SK-N-SH treated with all-trans-retinoic acid at 6 μM for 48 hours (cell line): ENCODE measurements at regions not wholly inside any gene's neighbourhood (a gene's known extent, or its start where the extent isn't known, plus 50 kb on each side); places are given as distances from the start of the nearest gene placed in this dataset.

Source experiments
- ATAC-seq: fragments of 200-7000 bp; cut with Tn5 transposase; 3 replicates; pipeline ENCODE4 v1.9.1; 2020; ENCODE audit warnings: mild to moderate bottlenecking, moderate library complexity
- ARNTL ChIP-seq: fragments of 450-650 bp; formaldehyde crosslinking; IDR thresholded peaks from 2 replicates; pipeline ENCODE4 v1.5.0; 2020; ENCODE audit warnings: low read depth, mild to moderate bottlenecking, moderate library complexity, borderline replicate concordance
- BACH2 ChIP-seq: fragments of 250-450 bp; sonication (Bioruptor Pico); IDR thresholded peaks from 2 replicates; pipeline ENCODE4 v1.9.0; 2021; ENCODE audit warnings: mild to moderate bottlenecking, borderline replicate concordance
- CREB5 ChIP-seq: fragments of 250-450 bp; sonication (Bioruptor Pico); IDR thresholded peaks from 2 replicates; pipeline ENCODE4 v1.5.1; 2020; ENCODE audit warnings: low read depth, mild to moderate bottlenecking, moderate library complexity
- CSDC2 ChIP-seq: fragments of 250-450 bp; sonication (Bioruptor Pico); IDR thresholded peaks from 2 replicates; pipeline ENCODE4 v1.5.0; 2020; ENCODE audit warnings: mild to moderate bottlenecking, moderate library complexity
- ESRRG ChIP-seq: fragments of 250-450 bp; sonication (Bioruptor Pico); IDR thresholded peaks from 2 replicates; pipeline ENCODE4 v1.6.1; 2021; ENCODE audit warnings: mild to moderate bottlenecking
- GLIS3 ChIP-seq: fragments of 250-450 bp; sonication (Bioruptor Pico); IDR thresholded peaks from 2 replicates; pipeline ENCODE4 v1.5.0; 2020; ENCODE audit warnings: mild to moderate bottlenecking, moderate library complexity
- ISL1 ChIP-seq: fragments of 250-450 bp; sonication (Bioruptor Pico); IDR thresholded peaks from 2 replicates; pipeline ENCODE4 v2.1.2; 2022; ENCODE audit warnings: mild to moderate bottlenecking, moderate library complexity
- PATZ1 ChIP-seq: fragments of 250-450 bp; sonication (Bioruptor Pico); IDR thresholded peaks from 2 replicates; pipeline ENCODE4 v1.8.0; 2020; ENCODE audit warnings: mild to moderate bottlenecking, moderate library complexity, borderline replicate concordance
- PPARA ChIP-seq: fragments of 250-450 bp; sonication (Bioruptor Pico); IDR thresholded peaks from 2 replicates; pipeline ENCODE4 v1.5.0; 2020; ENCODE audit warnings: mild to moderate bottlenecking, borderline replicate concordance
- RARB ChIP-seq: fragments of 250-450 bp; sonication (Bioruptor Pico); IDR thresholded peaks from 2 replicates; pipeline ENCODE4 v1.8.0; 2021; ENCODE audit warnings: mild to moderate bottlenecking, moderate library complexity
- TCF4 ChIP-seq: fragments of 250-450 bp; sonication (Bioruptor Pico); IDR thresholded peaks from 2 replicates; pipeline ENCODE4 v1.8.0; 2021; ENCODE audit warnings: mild to moderate bottlenecking, moderate library complexity, borderline replicate concordance
- TOX ChIP-seq: fragments of 250-450 bp; sonication (Bioruptor Pico); IDR thresholded peaks from 2 replicates; pipeline ENCODE4 v1.8.0; 2021; ENCODE audit warnings: mild to moderate bottlenecking, moderate library complexity, borderline replicate concordance
- ZC3H10 ChIP-seq: fragments of 250-450 bp; sonication (Bioruptor Pico); IDR thresholded peaks from 2 replicates; pipeline ENCODE4 v1.5.1; 2021; ENCODE audit warnings: mild to moderate bottlenecking, moderate library complexity
- ZFP3 ChIP-seq: fragments of 250-450 bp; sonication (Bioruptor Pico); IDR thresholded peaks from 2 replicates; pipeline ENCODE4 v1.5.0; 2020; ENCODE audit warnings: mild to moderate bottlenecking, moderate library complexity
- ZFP30 ChIP-seq: fragments of 450-650 bp; formaldehyde crosslinking; IDR thresholded peaks from 2 replicates; pipeline ENCODE4 v1.5.0; 2022; ENCODE audit warnings: mild to moderate bottlenecking, moderate library complexity
- ZNF565 ChIP-seq: fragments of 450-650 bp; formaldehyde crosslinking; conservative IDR thresholded peaks from 2 replicates; pipeline ENCODE4 v1.5.0; 2020; ENCODE audit warnings: low read depth, mild to moderate bottlenecking, moderate library complexity
- ZNF70 ChIP-seq: fragments of 450-650 bp; formaldehyde crosslinking; IDR thresholded peaks from 2 replicates; pipeline ENCODE4 v1.5.0; 2020; ENCODE audit warnings: mild to moderate bottlenecking, moderate library complexity
- ZNF8 ChIP-seq: fragments of 450-650 bp; formaldehyde crosslinking; IDR thresholded peaks from 2 replicates; pipeline ENCODE4 v1.5.0; 2020; ENCODE audit warnings: mild to moderate bottlenecking, moderate library complexity
- TF ChIP-seq, protein P1 (sequence below): fragments of 250-450 bp; sonication (Bioruptor Pico); IDR thresholded peaks from 2 replicates; pipeline ENCODE4 v1.5.0; 2020; ENCODE audit warnings: mild to moderate bottlenecking, moderate library complexity
- TF ChIP-seq, protein P2 (sequence below): fragments of 250-450 bp; sonication (Bioruptor Pico); IDR thresholded peaks from 2 replicates; pipeline ENCODE4 v1.5.1; 2021; ENCODE audit warnings: mild to moderate bottlenecking, moderate library complexity
- TF ChIP-seq, protein P3 (sequence below): fragments of 250-450 bp; sonication (Bioruptor Pico); IDR thresholded peaks from 2 replicates; pipeline ENCODE4 v1.8.0; 2021; ENCODE audit warnings: low read depth, mild to moderate bottlenecking, moderate library complexity, borderline replicate concordance

DNA sequence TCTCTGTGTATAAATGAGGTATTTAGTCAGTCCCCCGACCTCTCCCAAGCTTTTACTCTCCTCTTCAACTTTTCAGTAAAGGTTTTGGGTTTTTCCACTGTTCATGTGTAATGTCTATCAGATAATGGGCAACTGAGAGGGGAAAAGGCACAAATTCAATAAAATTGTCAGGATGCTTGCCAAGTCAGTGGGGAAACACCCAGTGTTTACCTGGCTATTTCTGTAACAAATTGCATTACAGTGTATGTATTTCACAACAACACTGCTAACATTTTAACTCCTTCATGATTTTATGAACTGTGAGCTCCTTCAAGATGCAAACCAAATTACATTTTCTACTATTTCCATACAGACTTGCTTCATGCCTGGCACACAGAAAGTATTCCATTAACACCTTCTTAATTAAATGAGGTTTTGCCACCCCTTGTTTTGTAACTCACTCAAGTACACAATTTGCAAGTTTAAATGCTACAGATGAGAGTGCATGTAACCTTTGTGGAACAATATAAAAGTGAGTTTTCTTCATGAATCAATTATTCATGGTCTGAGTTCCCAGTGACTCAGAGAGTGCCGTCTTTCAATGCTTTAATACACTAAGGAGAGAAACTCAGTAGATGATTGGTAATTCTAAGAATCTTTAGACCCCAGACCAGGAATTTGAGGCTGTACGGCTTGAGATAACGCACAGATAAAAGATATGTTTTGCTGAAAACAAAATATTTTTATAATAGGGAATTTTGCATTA is 149.8 kb upstream of the TLL1 start:
- no peak for ATAC-seq

DNA sequence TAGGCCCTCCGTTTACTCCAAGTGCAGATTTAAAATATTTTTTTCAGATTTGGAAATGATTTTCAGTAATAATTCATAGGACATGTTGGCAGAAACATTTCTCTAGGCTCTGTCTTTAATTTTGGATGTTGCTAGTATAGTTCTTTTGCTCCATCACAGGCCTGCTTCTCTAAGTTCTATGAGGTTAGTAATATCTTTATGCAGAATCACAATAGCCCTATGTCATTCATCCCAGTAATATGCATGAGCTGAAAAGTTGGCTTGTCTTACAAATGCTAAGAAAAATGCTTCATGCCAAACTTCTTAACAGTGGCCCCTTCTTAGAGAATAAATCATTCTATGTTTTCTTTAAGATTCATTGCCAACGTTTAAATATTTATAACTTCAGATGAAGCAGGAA is 148.3 kb upstream of the TLL1 start:
- TF ChIP-seq ZC3H10 (CRISPR knock-in tag) (no peak), ZFP3 (CRISPR knock-in tag) (no peak), TOX (no peak), ISL1 (no peak), ESRRG (CRISPR knock-in tag) (no peak), CREB5 (CRISPR knock-in tag) (no peak), BACH2 (CRISPR knock-in tag) (no peak), CSDC2 (CRISPR knock-in tag) (no peak), ZFP30 (CRISPR knock-in tag) (no peak)
- TF ChIP-seq, protein P1, sequence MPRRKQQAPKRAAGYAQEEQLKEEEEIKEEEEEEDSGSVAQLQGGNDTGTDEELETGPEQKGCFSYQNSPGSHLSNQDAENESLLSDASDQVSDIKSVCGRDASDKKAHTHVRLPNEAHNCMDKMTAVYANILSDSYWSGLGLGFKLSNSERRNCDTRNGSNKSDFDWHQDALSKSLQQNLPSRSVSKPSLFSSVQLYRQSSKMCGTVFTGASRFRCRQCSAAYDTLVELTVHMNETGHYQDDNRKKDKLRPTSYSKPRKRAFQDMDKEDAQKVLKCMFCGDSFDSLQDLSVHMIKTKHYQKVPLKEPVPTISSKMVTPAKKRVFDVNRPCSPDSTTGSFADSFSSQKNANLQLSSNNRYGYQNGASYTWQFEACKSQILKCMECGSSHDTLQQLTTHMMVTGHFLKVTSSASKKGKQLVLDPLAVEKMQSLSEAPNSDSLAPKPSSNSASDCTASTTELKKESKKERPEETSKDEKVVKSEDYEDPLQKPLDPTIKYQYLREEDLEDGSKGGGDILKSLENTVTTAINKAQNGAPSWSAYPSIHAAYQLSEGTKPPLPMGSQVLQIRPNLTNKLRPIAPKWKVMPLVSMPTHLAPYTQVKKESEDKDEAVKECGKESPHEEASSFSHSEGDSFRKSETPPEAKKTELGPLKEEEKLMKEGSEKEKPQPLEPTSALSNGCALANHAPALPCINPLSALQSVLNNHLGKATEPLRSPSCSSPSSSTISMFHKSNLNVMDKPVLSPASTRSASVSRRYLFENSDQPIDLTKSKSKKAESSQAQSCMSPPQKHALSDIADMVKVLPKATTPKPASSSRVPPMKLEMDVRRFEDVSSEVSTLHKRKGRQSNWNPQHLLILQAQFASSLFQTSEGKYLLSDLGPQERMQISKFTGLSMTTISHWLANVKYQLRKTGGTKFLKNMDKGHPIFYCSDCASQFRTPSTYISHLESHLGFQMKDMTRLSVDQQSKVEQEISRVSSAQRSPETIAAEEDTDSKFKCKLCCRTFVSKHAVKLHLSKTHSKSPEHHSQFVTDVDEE (CRISPR knock-in tag), result no peak
- ATAC-seq, result no peak

More for the DNA sequence above, 149.8 kb upstream of the TLL1 start:
- TF ChIP-seq, protein P2, sequence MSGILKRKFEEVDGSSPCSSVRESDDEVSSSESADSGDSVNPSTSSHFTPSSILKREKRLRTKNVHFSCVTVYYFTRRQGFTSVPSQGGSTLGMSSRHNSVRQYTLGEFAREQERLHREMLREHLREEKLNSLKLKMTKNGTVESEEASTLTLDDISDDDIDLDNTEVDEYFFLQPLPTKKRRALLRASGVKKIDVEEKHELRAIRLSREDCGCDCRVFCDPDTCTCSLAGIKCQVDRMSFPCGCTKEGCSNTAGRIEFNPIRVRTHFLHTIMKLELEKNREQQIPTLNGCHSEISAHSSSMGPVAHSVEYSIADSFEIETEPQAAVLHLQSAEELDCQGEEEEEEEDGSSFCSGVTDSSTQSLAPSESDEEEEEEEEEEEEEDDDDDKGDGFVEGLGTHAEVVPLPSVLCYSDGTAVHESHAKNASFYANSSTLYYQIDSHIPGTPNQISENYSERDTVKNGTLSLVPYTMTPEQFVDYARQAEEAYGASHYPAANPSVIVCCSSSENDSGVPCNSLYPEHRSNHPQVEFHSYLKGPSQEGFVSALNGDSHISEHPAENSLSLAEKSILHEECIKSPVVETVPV, result no peak
- TF ChIP-seq ZNF70 (no peak), ZNF565 (CRISPR knock-in tag) (no peak)

GRCh38 chr4:165725352-165725751 is 147.7 kb upstream of the TLL1 start:
- no peak for ATAC-seq
- TF ChIP-seq CSDC2 (CRISPR knock-in tag), result no peak
- no peak for TF ChIP-seq ISL1
- TF ChIP-seq TCF4 (CRISPR knock-in tag), result no peak
- no peak for TF ChIP-seq ZFP30 (CRISPR knock-in tag)
- TF ChIP-seq GLIS3, result no peak
- no peak for TF ChIP-seq CREB5 (CRISPR knock-in tag)
- no peak for TF ChIP-seq PPARA (CRISPR knock-in tag)
- TF ChIP-seq RARB, result no peak
- TF ChIP-seq ARNTL, result no peak
- no peak for TF ChIP-seq TOX
- TF ChIP-seq ZNF70, result no peak
- TF ChIP-seq, protein P3, sequence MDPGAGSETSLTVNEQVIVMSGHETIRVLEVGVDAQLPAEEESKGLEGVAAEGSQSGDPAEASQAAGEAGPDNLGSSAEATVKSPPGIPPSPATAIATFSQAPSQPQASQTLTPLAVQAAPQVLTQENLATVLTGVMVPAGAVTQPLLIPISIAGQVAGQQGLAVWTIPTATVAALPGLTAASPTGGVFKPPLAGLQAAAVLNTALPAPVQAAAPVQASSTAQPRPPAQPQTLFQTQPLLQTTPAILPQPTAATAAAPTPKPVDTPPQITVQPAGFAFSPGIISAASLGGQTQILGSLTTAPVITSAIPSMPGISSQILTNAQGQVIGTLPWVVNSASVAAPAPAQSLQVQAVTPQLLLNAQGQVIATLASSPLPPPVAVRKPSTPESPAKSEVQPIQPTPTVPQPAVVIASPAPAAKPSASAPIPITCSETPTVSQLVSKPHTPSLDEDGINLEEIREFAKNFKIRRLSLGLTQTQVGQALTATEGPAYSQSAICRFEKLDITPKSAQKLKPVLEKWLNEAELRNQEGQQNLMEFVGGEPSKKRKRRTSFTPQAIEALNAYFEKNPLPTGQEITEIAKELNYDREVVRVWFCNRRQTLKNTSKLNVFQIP, result no peak
- TF ChIP-seq ZFP3 (CRISPR knock-in tag), result no peak
- TF ChIP-seq PATZ1 (CRISPR knock-in tag), result no peak
- no peak for TF ChIP-seq ZNF8
- TF ChIP-seq, protein P1 (CRISPR knock-in tag), result no peak
- TF ChIP-seq, protein P2, result no peak
- no peak for TF ChIP-seq ZC3H10 (CRISPR knock-in tag)
- TF ChIP-seq ZNF565 (CRISPR knock-in tag), result no peak
- no peak for TF ChIP-seq BACH2 (CRISPR knock-in tag)
